HepG2 (cell line): ENCODE measurements at regions not wholly inside any gene's neighbourhood (a gene's known extent, or its start where the extent isn't known, plus 50 kb on each side); places are given as distances from the start of the nearest gene placed in this dataset.

Experiments
- ATF2 ChIP-seq: sonication (generic); formaldehyde crosslinking; IDR thresholded peaks from 2 replicates; pipeline ENCODE4 v1.4.0; 2020; ENCODE audit warnings: missing genetic modification reagents
- CHD4 ChIP-seq: fragments of 200-600 bp; sonication (generic); IDR thresholded peaks from 2 replicates; pipeline ENCODE4 v1.7.0; 2017; ENCODE audit warnings: mild to moderate bottlenecking, low read length, borderline replicate concordance
- CREB1 ChIP-seq, 2 experiments: fragments of 450-650 bp in 1 of 2; IDR thresholded peaks; 2 replicates each; pipeline ENCODE4 v1.6.1; 2016 to 2017; ENCODE audit warnings: control low read depth in 1 of 2, mild to moderate bottlenecking in 1 of 2, missing compliant biosample characterization in 1 of 2, missing genetic modification characterization in 1 of 2
- ETV5 ChIP-seq: IDR thresholded peaks from 2 replicates; pipeline ENCODE4 v1.6.1; 2018; ENCODE audit warnings: missing biosample characterization, missing genetic modification reagents, inconsistent platforms, borderline replicate concordance
- FOXJ3 ChIP-seq: sonication (generic); formaldehyde crosslinking; IDR thresholded peaks from 2 replicates; pipeline ENCODE4 v1.4.0; 2020; ENCODE audit warnings: missing genetic modification reagents, mild to moderate bottlenecking, borderline replicate concordance
- GTF3A ChIP-seq: sonication (generic); formaldehyde crosslinking; conservative IDR thresholded peaks from 2 replicates; pipeline ENCODE4 v1.4.0; 2020; ENCODE audit warnings: mild to moderate bottlenecking, missing genetic modification reagents
- KDM2A ChIP-seq: sonication (generic); formaldehyde crosslinking; IDR thresholded peaks from 2 replicates; pipeline ENCODE4 v1.4.0; 2020; ENCODE audit warnings: low read depth, missing genetic modification reagents, borderline replicate concordance
- KDM3A ChIP-seq: IDR thresholded peaks from 2 replicates; pipeline ENCODE4 v1.6.1; 2018; ENCODE audit warnings: low read depth, missing compliant biosample characterization
- MAX ChIP-seq: IDR thresholded peaks from 2 replicates; pipeline ENCODE4 v1.6.1; 2012; ENCODE audit warnings: inconsistent platforms
- MYNN ChIP-seq: sonication (generic); formaldehyde crosslinking; IDR thresholded peaks from 2 replicates; pipeline ENCODE4 v1.4.0; 2020; ENCODE audit warnings: mild to moderate bottlenecking, low read depth, missing genetic modification reagents
- PATZ1 ChIP-seq: sonication (generic); formaldehyde crosslinking; IDR thresholded peaks from 2 replicates; pipeline ENCODE4 v1.4.0; 2020; ENCODE audit warnings: missing genetic modification reagents
- POGK ChIP-seq: sonication (generic); formaldehyde crosslinking; conservative IDR thresholded peaks from 2 replicates; pipeline ENCODE4 v1.8.0; 2022; ENCODE audit warnings: mild to moderate bottlenecking, moderate library complexity, missing genetic modification reagents
- SP5 ChIP-seq: IDR thresholded peaks from 2 replicates; pipeline ENCODE4 v1.6.1; 2016; ENCODE audit warnings: low read depth, borderline replicate concordance
- THAP8 ChIP-seq: sonication (generic); formaldehyde crosslinking; IDR thresholded peaks from 2 replicates; pipeline ENCODE4 v1.5.1; 2020; ENCODE audit warnings: missing genetic modification reagents, mild to moderate bottlenecking, borderline replicate concordance
- THRA ChIP-seq: sonication (generic); formaldehyde crosslinking; IDR thresholded peaks from 2 replicates; pipeline ENCODE4 v1.4.0; 2020; ENCODE audit warnings: missing genetic modification reagents, borderline replicate concordance
- XRCC5 ChIP-seq: fragments of 200-400 bp; formaldehyde crosslinking; optimal IDR thresholded peaks from 2 replicates; pipeline ENCODE3; 2017; ENCODE audit warnings: mild to moderate bottlenecking, low read length
- YY1 ChIP-seq: IDR thresholded peaks from 2 replicates; pipeline ENCODE4 v1.6.1; 2011; ENCODE audit warnings: low read length, low read depth, moderate library complexity, mild to moderate bottlenecking; ENCODE audit not compliant: insufficient read depth, insufficient replicate concordance
- ZBTB7B ChIP-seq: sonication (generic); formaldehyde crosslinking; IDR thresholded peaks from 2 replicates; pipeline ENCODE4 v1.4.0; 2020; ENCODE audit warnings: missing genetic modification reagents
- ZNF383 ChIP-seq: sonication (generic); formaldehyde crosslinking; IDR thresholded peaks from 2 replicates; pipeline ENCODE4 v1.4.0; 2020; ENCODE audit warnings: missing genetic modification reagents, mild to moderate bottlenecking, borderline replicate concordance
- ZNF782 ChIP-seq: sonication (generic); formaldehyde crosslinking; IDR thresholded peaks from 2 replicates; pipeline ENCODE4 v1.4.0; 2020; ENCODE audit warnings: missing genetic modification reagents, mild to moderate bottlenecking, borderline replicate concordance
- ZSCAN30 ChIP-seq: sonication (generic); formaldehyde crosslinking; IDR thresholded peaks from 2 replicates; pipeline ENCODE4 v1.5.0; 2020; ENCODE audit warnings: mild to moderate bottlenecking, missing genetic modification reagents

GRCh38 chr20:53800883-53801604 lies 207.4 kb upstream of the ZNF217 start (continued):
- TF ChIP-seq KDM3A (CRISPR knock-in tag) (peak; percentile 92; the same call in 1 of the 2 replicates), MAX (peak; percentile 62; the same call in 1 of the 2 replicates), KDM2A (peak; percentile 81), ZSCAN30 (CRISPR knock-in tag) (no peak), CHD4 (peak; percentile 92), SP5 (CRISPR knock-in tag) (peak; percentile 100), THRA (CRISPR knock-in tag) (peak; percentile 92), ETV5 (CRISPR knock-in tag) (peak; percentile 57; the same call in 1 of the 2 replicates), FOXJ3 (CRISPR knock-in tag) (peak; percentile 95; the same call in 1 of the 2 replicates), YY1 (peak; percentile 28), PATZ1 (peak; percentile 80), XRCC5 (peak; percentile 79), ZBTB7B (peak; percentile 100), POGK (CRISPR knock-in tag) (peak; percentile 86), ZNF782 (peak; percentile 63; the same call in 1 of the 2 replicates), CREB1 (IDR thresholded peaks at IDR 0.05) (peak; percentile 44; the same call in 1 of the 2 replicates), CREB1 (CRISPR knock-in tag; IDR thresholded peaks at IDR 0.05) (peak; percentile 83), ATF2 (CRISPR knock-in tag) (peak; percentile 93), MYNN (CRISPR knock-in tag) (peak; percentile 72; the same call in 1 of the 2 replicates), THAP8 (CRISPR knock-in tag) (peak; percentile 9; the same call in 1 of the 2 replicates), ZNF383 (CRISPR knock-in tag) (peak; percentile 43; the same call in 1 of the 2 replicates), GTF3A (CRISPR knock-in tag) (peak; percentile 70; the same call in 1 of the 2 replicates)
